ENCODE measurements at regions not wholly inside any gene's neighbourhood (a gene's known extent, or its start where the extent isn't known, plus 50 kb on each side); places are given as distances from the start of the nearest gene placed in this dataset.
"Not testable (repeated sequence)": the region's sequence is repeated elsewhere in the genome, so short reads cannot be mapped to it uniquely, and the experiment has no call there.

- TF ChIP-seq Cebpa-rat (IDR thresholded peaks at IDR 0.05) = no peak
- Histone ChIP-seq H3K9ac (no peak overlapping the region), H3K27ac (peak overlapping the region; percentile 96), H3K4me2 (peak overlapping the region; percentile 83), H3K27me3 (no peaks in the 10 kb centered on the region), H3K9me3 (no peaks in the 10 kb centered on the region), H3K4me1 (peaks cover 75% of the 10 kb centered on the region), H3K36me3 (no peaks in the 10 kb centered on the region), H4K20me1 (no peaks in the 10 kb centered on the region), H3K4me3 (no peak overlapping the region)
These were observed 158.7 kb upstream of the IRF2BP2 start for GRCh38 chr1:234768569-234769283.

GRCh38 chr1:234768171-234768568, 158.2 kb upstream of the IRF2BP2 start:
- no peak for TF ChIP-seq Cebpa-rat (IDR thresholded peaks at IDR 0.05)
- Histone ChIP-seq H3K4me1 (peaks cover 76% of the 10 kb centered on the region), H3K27ac (peak overlapping the region; percentile 96), H3K4me3 (no peak overlapping the region), H3K4me2 (peak overlapping the region; percentile 83), H3K9me3 (no peaks in the 10 kb centered on the region), H3K36me3 (no peaks in the 10 kb centered on the region), H3K27me3 (no peaks in the 10 kb centered on the region), H3K9ac (no peak overlapping the region), H4K20me1 (no peaks in the 10 kb centered on the region)

- TF ChIP-seq Cebpa-rat (IDR thresholded peaks at IDR 0.05) = no peak
- Histone ChIP-seq H3K4me2 (no peak overlapping the region), H3K9me3 (no peaks in the 10 kb centered on the region), H4K20me1 (no peaks in the 10 kb centered on the region), H3K27ac (no peak overlapping the region), H3K9ac (no peak overlapping the region), H3K27me3 (no peaks in the 10 kb centered on the region), H3K4me3 (no peak overlapping the region), H3K4me1 (peaks cover 62% of the 10 kb centered on the region), H3K36me3 (no peaks in the 10 kb centered on the region)
These were observed 155.7 kb upstream of the IRF2BP2 start for GRCh38 chr1:234765672-234766071.

- Histone ChIP-seq H3K27me3 (no peaks in the 10 kb centered on the region), H3K9me3 (no peaks in the 10 kb centered on the region), H3K4me2 (no peak overlapping the region), H3K27ac (no peak overlapping the region), H4K20me1 (no peaks in the 10 kb centered on the region), H3K9ac (no peak overlapping the region), H3K36me3 (no peaks in the 10 kb centered on the region), H3K4me1 (peaks cover 62% of the 10 kb centered on the region), H3K4me3 (no peak overlapping the region)
- TF ChIP-seq Cebpa-rat (IDR thresholded peaks at IDR 0.05) = no peak
These were observed 155.2 kb upstream of the IRF2BP2 start for GRCh38 chr1:234765181-234765580.

GRCh38 chr1:234763910-234764309, 153.9 kb upstream of the IRF2BP2 start:
- TF ChIP-seq Cebpa-rat (IDR thresholded peaks at IDR 0.05) = no peak
- Histone ChIP-seq H3K9me3 (0 out of 2 replicates have a peak, but pooled peaks cover 3% of the 10 kb centered on the region), H3K4me1 (peaks cover 62% of the 10 kb centered on the region), H4K20me1 (no peaks in the 10 kb centered on the region), H3K27ac (peak overlapping the region; percentile 52), H3K36me3 (no peaks in the 10 kb centered on the region), H3K27me3 (no peaks in the 10 kb centered on the region), H3K9ac (peak overlapping the region; percentile 4; the same call in 1 of the 2 replicates), H3K4me2 (peak overlapping the region; percentile 68), H3K4me3 (no peak overlapping the region)

- Histone ChIP-seq H3K4me3 (no peak overlapping the region), H3K9ac (peak overlapping the region; percentile 4; the same call in 1 of the 2 replicates), H3K4me2 (peak overlapping the region; percentile 68), H3K36me3 (no peaks in the 10 kb centered on the region), H4K20me1 (no peaks in the 10 kb centered on the region), H3K9me3 (0 out of 2 replicates have a peak, but pooled peaks cover 3% of the 10 kb centered on the region), H3K27me3 (no peaks in the 10 kb centered on the region), H3K4me1 (peaks cover 62% of the 10 kb centered on the region), H3K27ac (peak overlapping the region; percentile 52)
- TF ChIP-seq Cebpa-rat (IDR thresholded peaks at IDR 0.05) = no peak
These were observed 153.4 kb upstream of the IRF2BP2 start for GRCh38 chr1:234763367-234763766.

GRCh38 chr1:234762127-234762526, 152.1 kb upstream of the IRF2BP2 start:
- H3K27me3 ChIP-seq, H3K9ac ChIP-seq, H3K9me3 ChIP-seq, H3K27ac ChIP-seq, H4K20me1 ChIP-seq, H3K36me3 ChIP-seq, H3K4me3 ChIP-seq, H3K4me2 ChIP-seq: not testable (repeated sequence)
- H3K4me1 ChIP-seq = peaks cover 56% of the 10 kb centered on the region

- H3K4me3 ChIP-seq = no peak overlapping the region
- H3K27me3 ChIP-seq = no peaks in the 10 kb centered on the region
- no peaks in the 10 kb centered on the region for H4K20me1 ChIP-seq
- TF ChIP-seq Cebpa-rat (IDR thresholded peaks at IDR 0.05) = no peak
- H3K4me2 ChIP-seq = peak overlapping the region; percentile 45
- H3K9ac ChIP-seq = no peak overlapping the region
- peaks cover 52% of the 10 kb centered on the region for H3K4me1 ChIP-seq
- H3K27ac ChIP-seq = peak overlapping the region; percentile 30; the same call in 1 of the 2 replicates
- H3K36me3 ChIP-seq = no peaks in the 10 kb centered on the region
- H3K9me3 ChIP-seq = 0 out of 2 replicates have a peak, but pooled peaks cover 3% of the 10 kb centered on the region
These were observed 150.3 kb upstream of the IRF2BP2 start for GRCh38 chr1:234760303-234760723.

GRCh38 chr1:234759888-234760287, 149.9 kb upstream of the IRF2BP2 start:
- Histone ChIP-seq H4K20me1 (no peaks in the 10 kb centered on the region), H3K27ac (no peak overlapping the region)
- no peak for TF ChIP-seq Cebpa-rat (IDR thresholded peaks at IDR 0.05)

GRCh38 chr1:234758851-234759250, 148.9 kb upstream of the IRF2BP2 start:
- TF ChIP-seq Cebpa-rat (IDR thresholded peaks at IDR 0.05) = no peak
- Histone ChIP-seq H3K4me3 (no peak overlapping the region), H3K4me2 (peak overlapping the region; percentile 45)

More at GRCh38 chr1:234759888-234760287, 149.9 kb upstream of the IRF2BP2 start:
- Histone ChIP-seq H3K9ac (no peak overlapping the region), H3K27me3 (no peaks in the 10 kb centered on the region), H3K4me1 (peaks cover 48% of the 10 kb centered on the region), H3K9me3 (0 out of 2 replicates have a peak, but pooled peaks cover 3% of the 10 kb centered on the region), H3K4me3 (no peak overlapping the region), H3K4me2 (peak overlapping the region; percentile 45), H3K36me3 (no peaks in the 10 kb centered on the region)

More at GRCh38 chr1:234758851-234759250, 148.9 kb upstream of the IRF2BP2 start:
- 0 out of 2 replicates have a peak, but pooled peaks cover 3% of the 10 kb centered on the region for H3K9me3 ChIP-seq
- no peaks in the 10 kb centered on the region for H4K20me1 ChIP-seq
- H3K27ac ChIP-seq = peak overlapping the region; percentile 6; the same call in 1 of the 2 replicates
- H3K27me3 ChIP-seq = no peaks in the 10 kb centered on the region
- H3K36me3 ChIP-seq = no peaks in the 10 kb centered on the region
- H3K4me1 ChIP-seq = peaks cover 37% of the 10 kb centered on the region
- H3K9ac ChIP-seq = no peak overlapping the region
